SK-N-SH (cell line): ENCODE measurements at regions not wholly inside any gene's neighbourhood (a gene's known extent, or its start where the extent isn't known, plus 50 kb on each side); places are given as distances from the start of the nearest gene placed in this dataset.

Experiments used
- CTCF ChIA-PET: fragments of 300-600, 350-600 bp; formaldehyde crosslinking; extraction: SDS; loops from one replicate; lab custom pipeline; 2021; lab: Yijun Ruan, JAX
- POLR2A ChIA-PET: fragments of 350-600 bp; sonication (Branson Sonifier 250); formaldehyde crosslinking; extraction: SDS; loops from one replicate; lab custom pipeline; 2020; ENCODE audit warnings: antibody characterized with exemption, inconsistent platforms; lab: Yijun Ruan, JAX
- DNase-seq: peaks from one replicate; pipeline ENCODE4 v3.0.0; 2012
- H2AFZ ChIP-seq: fragments of 200-600 bp; sonication (generic); 2 replicates; pipeline ENCODE4 v1.8.1; 2016; ENCODE audit warnings: antibody characterized with exemption, mild to moderate bottlenecking, low read depth
- H3F3A ChIP-seq: fragments of 200-600 bp; sonication (generic); replicated peaks from 2 replicates; pipeline ENCODE3; 2016; ENCODE audit warnings: antibody characterized with exemption, mild to moderate bottlenecking; ENCODE audit not compliant: insufficient read depth
- H3K27ac ChIP-seq, 2 experiments: fragments of 200-500 bp in 1 of 2; fragments of 200-600 bp in 1 of 2; sonication (Bioruptor generic) in 1 of 2; sonication (generic), shearing (Covaris generic) in 1 of 2; 2 replicates each; pipeline versions ENCODE4 v1.5.1 to v1.6.1; 2014 to 2016; ENCODE audit warnings: low read depth in 2 of 2, inconsistent platforms in 1 of 2, low read length in 1 of 2, mild to moderate bottlenecking in 1 of 2, mixed read lengths in 1 of 2
- H3K27me3 ChIP-seq: fragments of 200-600 bp; sonication (generic), shearing (Covaris generic); 2 replicates; pipeline ENCODE4 v1.6.1; 2016; ENCODE audit warnings: mixed run types; ENCODE audit not compliant: insufficient read depth
- H3K36me3 ChIP-seq, 2 experiments: fragments of 200-500 bp in 1 of 2; fragments of 200-600 bp in 1 of 2; sonication (Bioruptor generic) in 1 of 2; sonication (generic) in 1 of 2; replicated peaks in 1 of 2; 2 replicates each; pipeline versions ENCODE3 to v1.5.1; 2014 to 2016; ENCODE audit warnings: low read length in 1 of 2, mild to moderate bottlenecking in 1 of 2; ENCODE audit not compliant: insufficient read depth in 2 of 2, control insufficient read depth in 1 of 2
- H3K4me1 ChIP-seq, 2 experiments: fragments of 200-500 bp in 1 of 2; fragments of 200-600 bp in 1 of 2; sonication (Bioruptor generic) in 1 of 2; sonication (generic), shearing (Covaris generic) in 1 of 2; 2 replicates each; pipeline versions ENCODE4 v1.5.1 to v1.6.1; 2014 to 2016; ENCODE audit warnings: low read depth in 1 of 2, low read length in 1 of 2, mixed run types in 1 of 2; ENCODE audit not compliant: insufficient read depth in 2 of 2, control insufficient read depth in 1 of 2
- H3K4me2 ChIP-seq: fragments of 200-600 bp; sonication (generic), shearing (Covaris generic); 2 replicates; pipeline ENCODE4 v1.6.1; 2017; ENCODE audit warnings: mixed run types
- H3K4me3 ChIP-seq, 2 experiments: fragments of 200-500 bp in 1 of 2; fragments of 200-600 bp in 1 of 2; sonication (Bioruptor generic) in 1 of 2; sonication (generic), shearing (Covaris generic) in 1 of 2; 2 replicates each; pipeline versions ENCODE4 v1.5.1 to v1.8.1; 2014 to 2016; ENCODE audit warnings: low read depth in 2 of 2, inconsistent platforms in 1 of 2, low read length in 1 of 2, mild to moderate bottlenecking in 1 of 2, mixed read lengths in 1 of 2, moderate library complexity in 1 of 2
- H3K79me2 ChIP-seq: fragments of 200-600 bp; sonication (generic); 2 replicates; pipeline ENCODE4 v1.8.1; 2017; ENCODE audit warnings: mild to moderate bottlenecking; ENCODE audit not compliant: insufficient read depth
- H3K9ac ChIP-seq: fragments of 200-600 bp; sonication (generic); 2 replicates; pipeline ENCODE4 v1.6.1; 2017; ENCODE audit warnings: mixed run types
- H3K9me2 ChIP-seq: fragments of 200-600 bp; sonication (generic); 2 replicates; pipeline ENCODE4 v1.6.1; 2017; ENCODE audit warnings: mixed run types
- H3K9me3 ChIP-seq: fragments of 200-600 bp; sonication (generic); 2 replicates; pipeline ENCODE4 v1.6.1; 2017; ENCODE audit warnings: mixed run types, mild to moderate bottlenecking, moderate library complexity
- H4K20me1 ChIP-seq: fragments of 200-600 bp; sonication (generic); 2 replicates; pipeline ENCODE4 v1.6.1; 2017; ENCODE audit warnings: mild to moderate bottlenecking, mixed run types; ENCODE audit not compliant: insufficient read depth
- CTCF ChIP-seq: fragments of 200-600 bp; sonication (generic); IDR thresholded peaks from 2 replicates; pipeline ENCODE4 v1.6.1; 2017; ENCODE audit warnings: antibody characterized with exemption, mild to moderate bottlenecking, moderate library complexity
- ELF1 ChIP-seq: IDR thresholded peaks from 2 replicates; pipeline ENCODE4 v1.4.0; 2012
- EP300 ChIP-seq, 2 experiments: IDR thresholded peaks; 2 replicates each; pipeline versions ENCODE4 v1.4.0 to v1.6.1; 2012; ENCODE audit warnings: borderline replicate concordance in 1 of 2, low read depth in 1 of 2, low read length in 1 of 2
- EZH2phosphoT487 ChIP-seq: fragments of 200-600 bp; sonication (generic); IDR thresholded peaks from 2 replicates; pipeline ENCODE4 v1.6.1; 2017; ENCODE audit warnings: low read depth, mixed run types, mild to moderate bottlenecking, antibody characterized with exemption, moderate library complexity, borderline replicate concordance
- FOSL2 ChIP-seq: IDR thresholded peaks from 2 replicates; pipeline ENCODE4 v1.4.0; 2012; ENCODE audit warnings: low read depth, mild to moderate bottlenecking, moderate library complexity, borderline replicate concordance
- FOXJ3 ChIP-seq: sonication (generic); formaldehyde crosslinking; IDR thresholded peaks from 2 replicates; pipeline ENCODE4 v1.5.1; 2020; ENCODE audit warnings: mild to moderate bottlenecking, missing genetic modification reagents
- GABPA ChIP-seq: IDR thresholded peaks from 2 replicates; pipeline ENCODE4 v1.4.0; 2012; ENCODE audit warnings: low read depth, mild to moderate bottlenecking
- JUND ChIP-seq: IDR thresholded peaks from 2 replicates; pipeline ENCODE4 v1.4.0; 2012
- MAX ChIP-seq: IDR thresholded peaks from 2 replicates; pipeline ENCODE4 v1.4.0; 2012; ENCODE audit warnings: low read depth
- NFIC ChIP-seq: IDR thresholded peaks from 2 replicates; pipeline ENCODE4 v1.4.0; 2012; ENCODE audit warnings: borderline replicate concordance
- NRF1 ChIP-seq: IDR thresholded peaks from 2 replicates; pipeline ENCODE4 v1.6.1; 2012; ENCODE audit warnings: low read depth, mild to moderate bottlenecking, low read length
- POLR2AphosphoS5 ChIP-seq: IDR thresholded peaks from 2 replicates; pipeline ENCODE4 v1.6.1; 2012; ENCODE audit warnings: low read depth, low read length
- RAD21 ChIP-seq: IDR thresholded peaks from 2 replicates; pipeline ENCODE4 v1.6.1; 2012; ENCODE audit warnings: mild to moderate bottlenecking, low read length
- SIN3A ChIP-seq: IDR thresholded peaks from 2 replicates; pipeline ENCODE4 v1.6.1; 2012; ENCODE audit warnings: low read depth, mild to moderate bottlenecking, low read length, moderate library complexity, borderline replicate concordance
- SMC3 ChIP-seq: IDR thresholded peaks from 2 replicates; pipeline ENCODE4 v1.6.1; 2012; ENCODE audit warnings: low read depth, low read length, improper control_type of control experiment
- TAF1 ChIP-seq: IDR thresholded peaks from 2 replicates; pipeline ENCODE4 v1.6.1; 2012; ENCODE audit warnings: low read depth, mild to moderate bottlenecking, low read length, moderate library complexity, borderline replicate concordance
- TCF12 ChIP-seq: IDR thresholded peaks from 2 replicates; pipeline ENCODE4 v1.4.0; 2012
- USF2 ChIP-seq: fragments of 150-350 bp; IDR thresholded peaks from 2 replicates; pipeline ENCODE4 v1.6.1; 2017; ENCODE audit warnings: antibody characterized with exemption, low read length, low read depth, borderline replicate concordance
- ZBTB33 ChIP-seq: IDR thresholded peaks from 2 replicates; pipeline ENCODE4 v1.4.0; 2012; ENCODE audit warnings: low read depth, borderline replicate concordance
- WGBS: methylation state at CpG from one replicate; pipeline ENCODE4 v1.1.6; 2017; ENCODE audit warnings: low lambda C conversion rate; 5-methylcytosine and 5-hydroxymethylcytosine counted together

GRCh38 chr7:34240417-34240816 is 335.1 kb downstream of the BMPER start:
- CTCF ChIA-PET, result interaction anchor here (0.6 to 1.1 kb wide), 2 partner anchors 17 to 130 kb away, joined by 3 read pairs; no protein-coding TSS in a partner anchor

More at GRCh38 chr7:34240417-34240816, 335.1 kb downstream of the BMPER start:
- Histone ChIP-seq H3K9me3 (no peaks in the 10 kb centered on the region), H3K79me2 (no peaks in the 10 kb centered on the region), H3F3A (peaks cover 6% of the 10 kb centered on the region), H3K4me3 (no peak overlapping the region), H3K4me2 (no peak overlapping the region), H3K9me2 (no peaks in the 10 kb centered on the region), H3K9ac (no peak overlapping the region), H2AFZ (peak overlapping the region; percentile 25; the same call in 1 of the 2 replicates), H3K4me1 (peaks cover 0 to 9% of the 10 kb centered on the region in 2 experiments; a peak in 1 of 4 replicates), H3K27me3 (no peaks in the 10 kb centered on the region), H4K20me1 (no peaks in the 10 kb centered on the region), H3K27ac (no peak overlapping the region), H3K36me3 (no peaks in the 10 kb centered on the region)
- DNase-seq, result no peak
- POLR2A ChIA-PET, result no interaction called here
- no peak for TF ChIP-seq RAD21
- no peak for TF ChIP-seq JUND
- no peak for TF ChIP-seq EP300 (IDR thresholded peaks at IDR 0.05; ENCODE audit: borderline replicate concordance in 1 of 2, low read depth in 1 of 2, low read length in 1 of 2)
- no peak for TF ChIP-seq EZH2phosphoT487
- no peak for TF ChIP-seq CTCF
- TF ChIP-seq TCF12, result no peak
- TF ChIP-seq SIN3A, result no peak
- no peak for TF ChIP-seq FOSL2
- no peak for TF ChIP-seq ELF1
- no peak for TF ChIP-seq NRF1
- TF ChIP-seq POLR2AphosphoS5, result no peak
- no peak for TF ChIP-seq SMC3
- TF ChIP-seq USF2, result no peak
- TF ChIP-seq FOXJ3 (CRISPR knock-in tag), result no peak
- no peak for TF ChIP-seq TAF1
- no peak for TF ChIP-seq ZBTB33
- no peak for TF ChIP-seq NFIC
- TF ChIP-seq GABPA, result no peak
- no peak for TF ChIP-seq MAX
- WGBS, result 50% methylated on average over 4 of the region's 4 CpGs
